ENCODE measurements at regions not wholly inside any gene's neighbourhood (a gene's known extent, or its start where the extent isn't known, plus 50 kb on each side); places are given as distances from the start of the nearest gene placed in this dataset.
"Not testable (repeated sequence)": the region's sequence is repeated elsewhere in the genome, so short reads cannot be mapped to it uniquely, and the experiment has no call there.

GRCh38 chr21:35516292-35516691 lies 467.2 kb upstream of the RUNX1 start:
- not testable (repeated sequence) for FAIRE-seq; DNase-seq (ENCODE audit: insufficient read length, low spot score)

GRCh38 chr21:35512346-35512745 lies 463.2 kb upstream of the RUNX1 start:
- FAIRE-seq (no peak), DNase-seq (ENCODE audit: insufficient read length, low spot score) (no peak)

GRCh38 chr21:35511696-35512162 lies 462.6 kb upstream of the RUNX1 start:
- DNase-seq (ENCODE audit: insufficient read length, low spot score): no peak

GRCh38 chr21:35510957-35511695 lies 462.0 kb upstream of the RUNX1 start:
- FAIRE-seq: no peak
- no peak for DNase-seq (ENCODE audit: insufficient read length, low spot score)

More at GRCh38 chr21:35511696-35512162, 462.6 kb upstream of the RUNX1 start:
- no peak for FAIRE-seq

GRCh38 chr21:35510294-35510693 lies 461.2 kb upstream of the RUNX1 start:
- DNase-seq (ENCODE audit: insufficient read length, low spot score) (no peak), FAIRE-seq (no peak)

GRCh38 chr21:35509001-35509704 lies 460.1 kb upstream of the RUNX1 start:
- DNase-seq (ENCODE audit: insufficient read length, low spot score): no peak
- FAIRE-seq: no peak

- DNase-seq (ENCODE audit: insufficient read length, low spot score) (no peak), FAIRE-seq (no peak)
These were observed 459.2 kb upstream of the RUNX1 start for GRCh38 chr21:35508139-35508888.

GRCh38 chr21:35507181-35507759 lies 458.2 kb upstream of the RUNX1 start:
- no peak for DNase-seq (ENCODE audit: insufficient read length, low spot score)

GRCh38 chr21:35506771-35507170 lies 457.7 kb upstream of the RUNX1 start:
- FAIRE-seq (no peak), DNase-seq (ENCODE audit: insufficient read length, low spot score) (no peak)

More at GRCh38 chr21:35507181-35507759, 458.2 kb upstream of the RUNX1 start:
- no peak for FAIRE-seq

GRCh38 chr21:35506352-35506751 lies 457.2 kb upstream of the RUNX1 start:
- no peak for DNase-seq (ENCODE audit: insufficient read length, low spot score)
- FAIRE-seq: no peak

- FAIRE-seq (no peak), DNase-seq (ENCODE audit: insufficient read length, low spot score) (no peak)
These were observed 455.9 kb upstream of the RUNX1 start for GRCh38 chr21:35504951-35505466.

- DNase-seq (ENCODE audit: insufficient read length, low spot score): no peak
- no peak for FAIRE-seq
These were observed 455.2 kb upstream of the RUNX1 start for GRCh38 chr21:35504277-35504676.

GRCh38 chr21:35503671-35504070 lies 454.6 kb upstream of the RUNX1 start:
- no peak for FAIRE-seq
- no peak for DNase-seq (ENCODE audit: insufficient read length, low spot score)

GRCh38 chr21:35502821-35503220 lies 453.7 kb upstream of the RUNX1 start:
- FAIRE-seq (no peak), DNase-seq (ENCODE audit: insufficient read length, low spot score) (no peak)

- DNase-seq (ENCODE audit: insufficient read length, low spot score); FAIRE-seq: not testable (repeated sequence)
These were observed 448.4 kb upstream of the RUNX1 start for GRCh38 chr21:35497522-35497921.

- DNase-seq (ENCODE audit: insufficient read length, low spot score) (no peak), FAIRE-seq (no peak)
These were observed 443.0 kb upstream of the RUNX1 start for GRCh38 chr21:35491920-35492678.

GRCh38 chr21:35491114-35491513 lies 442.0 kb upstream of the RUNX1 start:
- FAIRE-seq (no peak), DNase-seq (ENCODE audit: insufficient read length, low spot score) (no peak)

- FAIRE-seq (no peak), DNase-seq (ENCODE audit: insufficient read length, low spot score) (no peak)
These were observed 440.4 kb upstream of the RUNX1 start for GRCh38 chr21:35489389-35489980.

- DNase-seq (ENCODE audit: insufficient read length, low spot score): no peak
- FAIRE-seq: no peak
These were observed 439.8 kb upstream of the RUNX1 start for GRCh38 chr21:35488946-35489345.

- FAIRE-seq (no peak), DNase-seq (ENCODE audit: insufficient read length, low spot score) (no peak)
These were observed 436.3 kb upstream of the RUNX1 start for GRCh38 chr21:35485364-35485763.

Data from GM19239 (cell line).